ENCODE measurements at regions not wholly inside any gene's neighbourhood (a gene's known extent, or its start where the extent isn't known, plus 50 kb on each side); places are given as distances from the start of the nearest gene placed in this dataset.
A peak's percentile ranks its signal among the peaks of the same experiment; 100 is the strongest.

DNA sequence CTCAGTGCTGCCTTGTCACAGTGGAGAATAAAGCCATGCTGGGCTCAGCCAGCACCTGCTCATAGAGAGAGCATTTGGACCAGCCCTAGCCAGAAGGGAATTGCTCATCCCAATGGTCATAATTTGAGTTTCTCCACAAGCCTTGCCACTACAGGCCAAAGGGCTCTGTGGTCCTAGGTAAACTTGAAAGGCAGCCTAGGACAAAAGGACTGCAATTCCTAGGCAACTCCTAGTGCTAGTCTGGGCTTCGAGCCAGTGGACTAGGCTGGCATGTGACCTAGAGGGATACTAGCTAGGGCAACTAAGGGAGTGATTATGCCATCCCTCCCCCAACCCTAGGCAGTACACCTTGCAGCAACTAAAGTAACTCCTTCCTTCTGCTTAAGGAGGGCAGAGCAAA lies 516.2 kb downstream of the BCKDHB start:
- 17% methylated on average over 1 of the region's 1 CpG for WGBS (ENCODE audit: insufficient coverage, low coverage, low lambda C conversion rate, missing lambda C conversion rate)
- Histone ChIP-seq H3K27me3 (no peaks in the 10 kb centered on the region), H3K4me1 (peaks cover 0 to 12% (median 0%) of the 10 kb centered on the region in 4 donors), H3K9me3 (no peaks in the 10 kb centered on the region), H3K4me3 (no peak overlapping the region), H3K36me3 (no peaks in the 10 kb centered on the region), H3K27ac (peak overlapping the region in 1 of 3 donors; percentile 39)
- no peak for TF ChIP-seq POLR2A (IDR thresholded peaks at IDR 0.05)
- TF ChIP-seq, protein P1, sequence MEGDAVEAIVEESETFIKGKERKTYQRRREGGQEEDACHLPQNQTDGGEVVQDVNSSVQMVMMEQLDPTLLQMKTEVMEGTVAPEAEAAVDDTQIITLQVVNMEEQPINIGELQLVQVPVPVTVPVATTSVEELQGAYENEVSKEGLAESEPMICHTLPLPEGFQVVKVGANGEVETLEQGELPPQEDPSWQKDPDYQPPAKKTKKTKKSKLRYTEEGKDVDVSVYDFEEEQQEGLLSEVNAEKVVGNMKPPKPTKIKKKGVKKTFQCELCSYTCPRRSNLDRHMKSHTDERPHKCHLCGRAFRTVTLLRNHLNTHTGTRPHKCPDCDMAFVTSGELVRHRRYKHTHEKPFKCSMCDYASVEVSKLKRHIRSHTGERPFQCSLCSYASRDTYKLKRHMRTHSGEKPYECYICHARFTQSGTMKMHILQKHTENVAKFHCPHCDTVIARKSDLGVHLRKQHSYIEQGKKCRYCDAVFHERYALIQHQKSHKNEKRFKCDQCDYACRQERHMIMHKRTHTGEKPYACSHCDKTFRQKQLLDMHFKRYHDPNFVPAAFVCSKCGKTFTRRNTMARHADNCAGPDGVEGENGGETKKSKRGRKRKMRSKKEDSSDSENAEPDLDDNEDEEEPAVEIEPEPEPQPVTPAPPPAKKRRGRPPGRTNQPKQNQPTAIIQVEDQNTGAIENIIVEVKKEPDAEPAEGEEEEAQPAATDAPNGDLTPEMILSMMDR (IDR thresholded peaks at IDR 0.05), result no peak
- peak; percentile 97 to 99 (median 98) for ATAC-seq
- peak; percentile 70 to 93 (median 91) for DNase-seq
- intact Hi-C loops (cut with DNase I), result no loop called here

DNA sequence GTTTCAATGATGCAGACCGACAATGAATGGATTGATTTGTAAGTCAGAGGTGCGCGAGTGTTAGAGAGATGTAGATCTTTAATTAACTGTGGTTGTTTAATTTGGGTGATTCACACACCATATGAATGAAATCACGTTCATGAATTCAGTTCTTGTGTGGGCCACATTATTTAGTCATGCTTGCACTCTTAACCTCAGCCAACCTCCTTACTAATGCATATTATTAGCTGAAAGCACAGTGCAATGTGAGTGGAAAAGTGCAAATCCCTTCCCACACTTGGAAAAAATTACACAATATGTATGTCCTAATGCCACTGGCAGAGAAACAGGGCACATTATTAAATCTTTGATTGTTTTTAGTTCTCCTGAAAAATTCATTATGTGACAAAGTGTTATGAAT lies 512.5 kb downstream of the BCKDHB start:
- WGBS (ENCODE audit: insufficient coverage, low coverage, low lambda C conversion rate, missing lambda C conversion rate), result 81% methylated on average over 4 of the region's 4 CpGs
- ATAC-seq, result no peak
- intact Hi-C loops (cut with DNase I), result no loop called here
- TF ChIP-seq POLR2A (IDR thresholded peaks at IDR 0.05), result no peak
- TF ChIP-seq, protein P1 (IDR thresholded peaks at IDR 0.05), result no peak
- DNase-seq, result no peak
- H3K4me3 ChIP-seq, result no peak overlapping the region
- no peaks in the 10 kb centered on the region for H3K27me3 ChIP-seq
- no peaks in the 10 kb centered on the region for H3K36me3 ChIP-seq
- no peak overlapping the region for H3K27ac ChIP-seq
- H3K4me1 ChIP-seq, result peaks cover 0 to 12% (median 0%) of the 10 kb centered on the region in 4 donors
- H3K9me3 ChIP-seq, result no peaks in the 10 kb centered on the region

DNA sequence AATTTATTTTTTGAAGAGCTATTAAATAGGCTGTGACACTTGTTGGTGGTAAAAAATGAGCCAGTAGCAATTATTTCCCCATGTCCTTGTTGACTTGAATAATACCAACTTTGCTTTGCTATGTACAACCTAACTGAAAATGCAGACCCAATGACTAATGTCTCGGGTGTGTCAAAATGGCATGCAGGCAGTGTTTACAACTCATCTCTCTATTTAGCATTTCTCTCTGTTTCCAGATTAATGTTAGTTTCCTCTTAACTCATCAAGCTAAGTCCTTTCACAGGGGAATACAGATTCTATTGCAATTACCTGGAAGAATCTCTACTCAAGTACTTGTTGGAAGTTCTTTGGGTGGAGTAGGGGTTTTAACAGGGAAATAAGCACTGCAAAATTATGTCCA lies 504.4 kb downstream of the BCKDHB start:
- WGBS (ENCODE audit: insufficient coverage, low coverage, low lambda C conversion rate, missing lambda C conversion rate), result 100% methylated on average over 1 of the region's 1 CpG
- Histone ChIP-seq H3K4me3 (no peak overlapping the region), H3K4me1 (peaks cover 0 to 5% (median 0%) of the 10 kb centered on the region in 4 donors), H3K9me3 (no peaks in the 10 kb centered on the region), H3K27ac (no peak overlapping the region), H3K27me3 (no peaks in the 10 kb centered on the region), H3K36me3 (no peaks in the 10 kb centered on the region)
- DNase-seq (no peak), ATAC-seq (no peak)
- TF ChIP-seq POLR2A (IDR thresholded peaks at IDR 0.05), result no peak
- TF ChIP-seq, protein P1 (IDR thresholded peaks at IDR 0.05), result no peak
- intact Hi-C loops (cut with DNase I), result no loop called here

DNA sequence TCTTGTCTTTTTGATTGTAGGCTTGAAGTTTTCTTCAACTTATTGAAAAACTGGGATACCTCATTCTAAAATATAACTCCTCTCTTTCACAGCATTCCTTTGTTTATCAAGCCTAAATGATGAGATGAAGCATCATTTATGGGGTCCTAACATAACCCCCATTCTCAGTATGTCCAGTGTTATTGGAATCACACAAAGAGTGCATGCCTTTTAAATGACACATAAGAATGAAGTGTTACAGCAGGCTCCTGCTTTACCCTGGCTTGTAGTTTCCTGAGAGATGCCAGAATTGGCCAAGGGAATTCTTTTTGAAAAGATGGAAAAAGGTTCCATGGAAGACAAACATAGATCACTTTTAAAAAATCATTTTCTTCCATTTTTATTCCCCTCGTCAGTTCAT lies 502.4 kb downstream of the BCKDHB start:
- TF ChIP-seq, protein P1 (IDR thresholded peaks at IDR 0.05), result no peak
- TF ChIP-seq POLR2A (IDR thresholded peaks at IDR 0.05), result no peak
- 81% methylated on average over 1 of the region's 1 CpG for WGBS (ENCODE audit: insufficient coverage, low coverage, low lambda C conversion rate, missing lambda C conversion rate)
- ATAC-seq (no peak), DNase-seq (no peak)
- Histone ChIP-seq H3K4me3 (no peak overlapping the region), H3K27me3 (no peaks in the 10 kb centered on the region), H3K36me3 (no peaks in the 10 kb centered on the region), H3K27ac (no peak overlapping the region), H3K9me3 (no peaks in the 10 kb centered on the region), H3K4me1 (peaks cover 0 to 5% (median 0%) of the 10 kb centered on the region in 4 donors)
- intact Hi-C loops (cut with DNase I), result no loop called here
